ENCODE measurements at regions not wholly inside any gene's neighbourhood (a gene's known extent, or its start where the extent isn't known, plus 50 kb on each side); places are given as distances from the start of the nearest gene placed in this dataset.

GRCh38 chr6:106885679-106886078 is 88.8 kb downstream of the CD24 start:
- no peaks in the 10 kb centered on the region for H3K9me3 Mint-ChIP-seq
- no peak overlapping the region for H3K4me3 Mint-ChIP-seq
- no peak for ATAC-seq
- no peak for TF ChIP-seq CTCF (IDR thresholded peaks at IDR 0.05)
- no peak overlapping the region for H3K27ac Mint-ChIP-seq
- ChIA-PET CTCF (interaction anchor here (2.2 kb wide), 1 partner anchor 94 kb away, joined by 6 read pairs; no protein-coding TSS in a partner anchor), POLR2A (no interaction called here)
- H3K27me3 Mint-ChIP-seq: peaks cover 11% of the 10 kb centered on the region
- intact Hi-C loops (cut with micrococcal nuclease): no loop called here
- H3K4me1 Mint-ChIP-seq (ENCODE audit: low read depth): no peaks in the 10 kb centered on the region
- H3K36me3 Mint-ChIP-seq (ENCODE audit: low read depth): no peaks in the 10 kb centered on the region
- no peak for DNase-seq

GRCh38 chr6:106884576-106884975 is 90.0 kb downstream of the CD24 start:
- intact Hi-C loops (cut with micrococcal nuclease): no loop called here
- no peak for TF ChIP-seq CTCF (IDR thresholded peaks at IDR 0.05)
- Mint-ChIP-seq H3K4me1 (ENCODE audit: low read depth) (no peaks in the 10 kb centered on the region), H3K36me3 (ENCODE audit: low read depth) (no peaks in the 10 kb centered on the region), H3K9me3 (no peaks in the 10 kb centered on the region), H3K4me3 (no peak overlapping the region), H3K27ac (no peak overlapping the region), H3K27me3 (peaks cover 6% of the 10 kb centered on the region)
- DNase-seq (no peak), ATAC-seq (no peak)
- POLR2A ChIA-PET: no interaction called here
- CTCF ChIA-PET: no interaction called here

DNA sequence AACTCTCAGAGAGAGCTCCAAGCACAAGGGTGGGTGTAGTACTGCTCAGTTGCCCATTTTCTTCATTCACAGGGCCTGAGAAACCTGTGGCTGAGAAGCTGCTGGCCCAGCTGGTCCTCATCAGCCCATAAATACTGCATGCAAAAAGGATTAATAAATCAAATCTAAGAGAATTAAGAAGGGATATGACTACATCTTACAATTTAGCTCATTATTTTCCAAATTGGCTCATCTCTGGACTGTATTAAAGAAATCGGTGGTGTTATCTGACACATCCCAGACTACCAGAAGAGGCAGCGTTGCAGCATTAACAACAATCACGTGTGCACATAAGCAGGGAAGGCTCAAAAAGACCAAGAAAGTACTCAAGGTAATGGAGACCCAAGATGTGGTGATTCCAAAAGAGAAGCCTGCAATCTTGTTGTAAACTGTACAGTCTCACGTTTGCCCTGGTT is 90.7 kb downstream of the CD24 start:
- Mint-ChIP-seq H3K4me1 (ENCODE audit: low read depth) (no peaks in the 10 kb centered on the region), H3K4me3 (no peak overlapping the region), H3K36me3 (ENCODE audit: low read depth) (no peaks in the 10 kb centered on the region), H3K27ac (no peak overlapping the region), H3K27me3 (peaks cover 6% of the 10 kb centered on the region), H3K9me3 (no peaks in the 10 kb centered on the region)
- ATAC-seq: no peak
- no peak for TF ChIP-seq CTCF (IDR thresholded peaks at IDR 0.05)
- no peak for DNase-seq
- POLR2A ChIA-PET: no interaction called here
- intact Hi-C loops (cut with micrococcal nuclease): no loop called here
- CTCF ChIA-PET: no interaction called here

DNA sequence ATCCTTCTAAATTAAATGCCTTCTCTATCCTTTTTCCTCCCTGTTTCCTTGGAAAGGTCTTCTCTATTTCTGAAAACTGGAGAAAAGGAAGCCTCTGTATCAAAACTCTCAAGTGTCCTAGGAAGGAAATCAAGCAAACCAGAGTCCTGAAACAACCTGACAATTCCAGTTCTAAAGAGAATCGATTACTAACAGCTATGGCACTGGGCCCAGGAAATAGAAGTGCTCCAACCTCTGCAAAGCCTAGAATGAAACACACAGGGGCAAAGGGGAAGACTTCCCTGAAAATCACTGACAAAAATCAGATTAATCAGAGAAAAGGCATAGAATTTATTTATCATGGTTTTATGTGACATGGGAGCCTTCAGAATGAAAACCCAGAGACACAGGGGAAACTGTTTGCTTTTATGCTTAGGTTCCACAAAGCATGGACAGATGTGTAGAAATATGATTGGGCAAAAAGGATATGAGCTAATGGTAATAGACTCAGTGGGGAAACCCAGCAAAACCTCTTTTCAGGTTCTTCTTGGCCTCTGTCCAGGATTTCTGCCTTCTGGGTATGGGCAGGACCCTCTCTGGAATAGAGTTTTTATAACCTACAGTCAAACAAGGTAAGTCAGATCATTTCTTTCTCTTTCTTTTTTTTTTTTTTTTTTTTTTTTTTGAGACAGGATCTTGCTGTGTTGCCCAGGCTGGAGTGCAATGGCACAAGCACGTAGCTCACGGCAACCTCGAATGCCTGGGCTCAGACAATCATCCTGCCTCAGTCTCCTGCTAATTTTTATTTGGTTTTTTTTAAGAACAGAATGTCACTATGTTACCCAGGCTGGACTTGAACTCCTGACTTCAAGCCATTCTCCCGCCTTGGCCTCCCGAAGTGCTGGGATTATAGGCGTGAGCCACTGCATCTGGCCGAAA is 91.7 kb downstream of the CD24 start:
- DNase-seq: no peak
- intact Hi-C loops (cut with micrococcal nuclease): no loop called here
- TF ChIP-seq CTCF (IDR thresholded peaks at IDR 0.05): no peak
- POLR2A ChIA-PET: no interaction called here
- CTCF ChIA-PET: no interaction called here
- no peak overlapping the region for H3K27ac Mint-ChIP-seq
- no peaks in the 10 kb centered on the region for H3K9me3 Mint-ChIP-seq
- H3K4me3 Mint-ChIP-seq: no peak overlapping the region
- no peaks in the 10 kb centered on the region for H3K4me1 Mint-ChIP-seq (ENCODE audit: low read depth)
- ATAC-seq: no peak
- H3K27me3 Mint-ChIP-seq: peaks cover 2% of the 10 kb centered on the region
- H3K36me3 Mint-ChIP-seq (ENCODE audit: low read depth): no peaks in the 10 kb centered on the region

GRCh38 chr6:106882138-106882537 is 92.4 kb downstream of the CD24 start:
- no peak for ATAC-seq

More at GRCh38 chr6:106882138-106882537, 92.4 kb downstream of the CD24 start:
- Mint-ChIP-seq H3K4me3 (no peak overlapping the region), H3K9me3 (no peaks in the 10 kb centered on the region), H3K36me3 (ENCODE audit: low read depth) (no peaks in the 10 kb centered on the region), H3K27me3 (peaks cover 2% of the 10 kb centered on the region), H3K27ac (no peak overlapping the region), H3K4me1 (ENCODE audit: low read depth) (no peaks in the 10 kb centered on the region)
- intact Hi-C loops (cut with micrococcal nuclease): no loop called here
- ChIA-PET POLR2A (no interaction called here), CTCF (no interaction called here)
- no peak for DNase-seq
- TF ChIP-seq CTCF (IDR thresholded peaks at IDR 0.05): no peak
